BE2C (cell line): ENCODE measurements at regions not wholly inside any gene's neighbourhood (a gene's known extent, or its start where the extent isn't known, plus 50 kb on each side); places are given as distances from the start of the nearest gene placed in this dataset.

Experiments used
- DNase-seq: peaks from one replicate; pipeline ENCODE4 v3.0.0-alpha.2; 2020
- H3K27me3 ChIP-seq: fragments of 250-450 bp; sonication (Bioruptor Pico); 2 replicates; pipeline ENCODE4 v1.5.1; 2020; ENCODE audit warnings: mild to moderate bottlenecking
- H3K36me3 ChIP-seq: fragments of 250-450 bp; sonication (Bioruptor Pico); 2 replicates; pipeline ENCODE4 v1.5.1; 2020; ENCODE audit warnings: mild to moderate bottlenecking
- H3K4me1 ChIP-seq: fragments of 250-450 bp; sonication (Bioruptor Pico); 2 replicates; pipeline ENCODE4 v1.5.1; 2020
- H3K4me3 ChIP-seq: 2 replicates; pipeline ENCODE4 v1.5.1; 2011; ENCODE audit warnings: low read depth, low read length
- H3K9me3 ChIP-seq: fragments of 250-450 bp; sonication (Bioruptor Pico); 2 replicates; pipeline ENCODE4 v1.5.1; 2020
- TF ChIP-seq, protein P1 (sequence below): IDR thresholded peaks from 2 replicates; pipeline ENCODE4 v1.5.1; 2012; ENCODE audit warnings: mild to moderate bottlenecking, low read depth, low read length

DNA sequence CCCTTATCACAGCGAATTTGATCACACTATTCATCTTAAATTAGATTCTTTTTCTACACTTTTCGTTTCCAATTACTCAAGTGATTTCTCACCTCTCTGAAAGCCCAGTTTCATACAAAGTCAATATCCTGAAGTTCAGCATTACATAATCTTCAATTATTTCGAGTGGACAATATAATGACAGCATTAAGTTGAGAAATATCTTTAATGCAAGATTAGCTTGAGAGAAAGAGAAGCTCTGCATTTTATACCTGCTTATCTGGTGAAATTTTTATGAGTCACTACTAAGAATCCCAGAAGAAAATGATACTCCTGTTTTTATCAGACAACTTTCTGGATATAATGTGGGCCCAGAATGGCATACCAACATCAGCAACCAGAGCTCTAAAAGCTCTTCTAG, 509.6 kb downstream of the KCNJ2 start:
- TF ChIP-seq, protein P1, sequence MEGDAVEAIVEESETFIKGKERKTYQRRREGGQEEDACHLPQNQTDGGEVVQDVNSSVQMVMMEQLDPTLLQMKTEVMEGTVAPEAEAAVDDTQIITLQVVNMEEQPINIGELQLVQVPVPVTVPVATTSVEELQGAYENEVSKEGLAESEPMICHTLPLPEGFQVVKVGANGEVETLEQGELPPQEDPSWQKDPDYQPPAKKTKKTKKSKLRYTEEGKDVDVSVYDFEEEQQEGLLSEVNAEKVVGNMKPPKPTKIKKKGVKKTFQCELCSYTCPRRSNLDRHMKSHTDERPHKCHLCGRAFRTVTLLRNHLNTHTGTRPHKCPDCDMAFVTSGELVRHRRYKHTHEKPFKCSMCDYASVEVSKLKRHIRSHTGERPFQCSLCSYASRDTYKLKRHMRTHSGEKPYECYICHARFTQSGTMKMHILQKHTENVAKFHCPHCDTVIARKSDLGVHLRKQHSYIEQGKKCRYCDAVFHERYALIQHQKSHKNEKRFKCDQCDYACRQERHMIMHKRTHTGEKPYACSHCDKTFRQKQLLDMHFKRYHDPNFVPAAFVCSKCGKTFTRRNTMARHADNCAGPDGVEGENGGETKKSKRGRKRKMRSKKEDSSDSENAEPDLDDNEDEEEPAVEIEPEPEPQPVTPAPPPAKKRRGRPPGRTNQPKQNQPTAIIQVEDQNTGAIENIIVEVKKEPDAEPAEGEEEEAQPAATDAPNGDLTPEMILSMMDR: no peak
- no peak overlapping the region for H3K4me3 ChIP-seq
- peaks cover 7% of the 10 kb centered on the region; the same call in 1 of the 2 replicates for H3K27me3 ChIP-seq
- DNase-seq: no peak
- no peaks in the 10 kb centered on the region for H3K4me1 ChIP-seq
- H3K9me3 ChIP-seq: no peaks in the 10 kb centered on the region
- H3K36me3 ChIP-seq: no peaks in the 10 kb centered on the region

- Histone ChIP-seq H3K4me1 (no peaks in the 10 kb centered on the region), H3K4me3 (no peak overlapping the region), H3K27me3 (peaks cover 4% of the 10 kb centered on the region; the same call in 1 of the 2 replicates), H3K36me3 (no peaks in the 10 kb centered on the region), H3K9me3 (no peaks in the 10 kb centered on the region)
- TF ChIP-seq, protein P1: no peak
- DNase-seq: no peak
Measured at GRCh38 chr17:70683936-70684335, 514.6 kb downstream of the KCNJ2 start.

DNA sequence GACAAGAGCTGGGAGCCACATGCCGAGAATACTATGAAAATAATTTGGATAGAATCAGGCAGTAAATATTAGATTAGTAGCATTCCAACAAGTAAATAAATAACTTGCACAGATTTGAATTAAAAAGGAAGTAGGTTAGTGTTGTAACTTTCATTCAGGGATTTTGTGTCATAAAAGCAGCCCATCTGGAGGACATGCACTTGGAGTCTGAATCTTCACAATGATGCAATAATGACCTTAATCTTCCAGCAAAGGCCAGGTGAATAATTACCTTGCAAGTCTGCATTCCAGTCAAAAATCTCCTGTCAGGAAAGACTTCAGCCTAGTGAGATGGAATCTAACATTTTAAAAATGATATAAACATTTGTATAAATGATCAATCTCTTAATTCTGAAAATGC, 518.1 kb downstream of the KCNJ2 start:
- H3K27me3 ChIP-seq: peaks cover 14% of the 10 kb centered on the region
- no peaks in the 10 kb centered on the region for H3K36me3 ChIP-seq
- DNase-seq: no peak
- no peak overlapping the region for H3K4me3 ChIP-seq
- no peaks in the 10 kb centered on the region for H3K9me3 ChIP-seq
- no peaks in the 10 kb centered on the region for H3K4me1 ChIP-seq
- TF ChIP-seq, protein P1: no peak

DNA sequence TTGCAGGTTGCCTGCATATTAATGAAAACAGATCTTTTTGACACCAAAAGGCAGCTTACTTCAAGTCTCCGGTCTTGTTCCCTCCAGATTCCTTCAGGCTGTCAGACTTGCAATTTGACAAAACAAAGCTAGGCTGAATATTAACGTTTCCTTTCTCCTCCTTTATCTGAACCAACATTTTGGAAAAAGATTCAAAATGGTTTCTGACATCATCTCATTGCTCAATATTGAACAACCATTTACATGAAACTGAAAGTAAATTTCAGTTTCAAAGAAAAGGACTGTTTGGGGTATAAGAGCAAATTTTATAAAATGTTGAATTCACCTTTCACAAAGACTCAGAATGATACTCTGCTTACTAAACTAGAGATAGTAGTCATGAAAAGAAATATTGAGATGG, 521.8 kb downstream of the KCNJ2 start:
- Histone ChIP-seq H3K36me3 (no peaks in the 10 kb centered on the region), H3K9me3 (no peaks in the 10 kb centered on the region), H3K27me3 (peaks cover 14% of the 10 kb centered on the region), H3K4me3 (no peak overlapping the region), H3K4me1 (no peaks in the 10 kb centered on the region)
- TF ChIP-seq, protein P1: no peak
- DNase-seq: no peak

GRCh38 chr17:70699408-70699807, 530.1 kb downstream of the KCNJ2 start:
- Histone ChIP-seq H3K9me3 (no peaks in the 10 kb centered on the region), H3K36me3 (no peaks in the 10 kb centered on the region), H3K4me3 (no peak overlapping the region), H3K27me3 (peaks cover 3% of the 10 kb centered on the region), H3K4me1 (no peaks in the 10 kb centered on the region)
- TF ChIP-seq, protein P1: no peak
- no peak for DNase-seq

GRCh38 chr17:70702683-70703255, 533.4 kb downstream of the KCNJ2 start:
- TF ChIP-seq, protein P1: no peak
- no peaks in the 10 kb centered on the region for H3K9me3 ChIP-seq

More at GRCh38 chr17:70702683-70703255, 533.4 kb downstream of the KCNJ2 start:
- no peaks in the 10 kb centered on the region for H3K4me1 ChIP-seq
- peaks cover 7% of the 10 kb centered on the region for H3K27me3 ChIP-seq
- no peak overlapping the region for H3K4me3 ChIP-seq
- H3K36me3 ChIP-seq: no peaks in the 10 kb centered on the region
- DNase-seq: no peak
